Neural progenitor cell (in vitro differentiated cells): ENCODE measurements at regions not wholly inside any gene's neighbourhood (a gene's known extent, or its start where the extent isn't known, plus 50 kb on each side); places are given as distances from the start of the nearest gene placed in this dataset.

Experiments
- CTCF ChIP-seq: fragments of 200-600 bp; sonication (generic); IDR thresholded peaks from 2 replicates; pipeline ENCODE4 v1.5.1; 2017; ENCODE audit warnings: antibody characterized with exemption, mild to moderate bottlenecking
- EZH2 ChIP-seq: fragments of 200-600 bp; sonication (generic); IDR thresholded peaks from 2 replicates; pipeline ENCODE4 v1.6.1; 2017; ENCODE audit warnings: antibody characterized with exemption, mild to moderate bottlenecking, moderate library complexity
- EZH2phosphoT487 ChIP-seq: fragments of 200-600 bp; sonication (generic); IDR thresholded peaks from 2 replicates; pipeline ENCODE4 v1.6.1; 2017; ENCODE audit warnings: antibody characterized with exemption

GRCh38 chr14:53743371-53743770 is 213.3 kb downstream of the BMP4 start:
- TF ChIP-seq CTCF (no peak), EZH2 (no peak), EZH2phosphoT487 (no peak)
